CD4-positive, CD25-positive, alpha-beta regulatory T cell (primary cell): ENCODE measurements at regions not wholly inside any gene's neighbourhood (a gene's known extent, or its start where the extent isn't known, plus 50 kb on each side); places are given as distances from the start of the nearest gene placed in this dataset.

Experiments used
- ATAC-seq, 2 donors: fragments of 150-1000 bp; cut with Tn5 transposase; one replicate each; pipeline ENCODE4 v1.10.0; 2021; ENCODE audit warnings: low read depth in 2 of 2, moderate number of reproducible peaks in 2 of 2, moderate library complexity in 1 of 2
- DNase-seq, 3 donors: peaks; one replicate each; pipeline versions ENCODE4 v3.0.0 to v3.0.0-alpha.2; 2012 to 2022; ENCODE audit warnings: mixed read lengths in 1 of 3
- H3K27ac ChIP-seq: one replicate; pipeline ENCODE4 v1.7.0; 2013; ENCODE audit warnings: mild to moderate bottlenecking, low read length; ENCODE audit not compliant: insufficient read depth, poor library complexity, severe bottlenecking
- H3K27me3 ChIP-seq: one replicate; pipeline ENCODE4 v1.7.0; 2013; ENCODE audit warnings: low read length; ENCODE audit not compliant: control insufficient read depth, insufficient read depth
- H3K36me3 ChIP-seq: one replicate; pipeline ENCODE4 v1.7.0; 2013; ENCODE audit warnings: mild to moderate bottlenecking, low read length, moderate library complexity; ENCODE audit not compliant: control insufficient read depth, insufficient read depth
- H3K4me1 ChIP-seq: 2 replicates; pipeline ENCODE4 v1.7.0; 2013; ENCODE audit warnings: mild to moderate bottlenecking, low read length; ENCODE audit not compliant: insufficient read depth, control insufficient read depth, poor library complexity, severe bottlenecking
- H3K4me3 ChIP-seq: one replicate; pipeline ENCODE4 v1.7.0; 2013; ENCODE audit warnings: low read depth, mild to moderate bottlenecking, low read length, moderate library complexity
- H3K9me3 ChIP-seq, 2 experiments: 1 replicate in 1 of 2; 2 replicates in 1 of 2; pipeline ENCODE4 v1.7.0; 2013; ENCODE audit warnings: low read length in 2 of 2, mild to moderate bottlenecking in 1 of 2, moderate library complexity in 1 of 2; ENCODE audit not compliant: control insufficient read depth in 2 of 2
- H3K27ac Mint-ChIP-seq, 3 donors: one replicate each; pipeline ENCODE4 v1.8.0; 2020 to 2022; ENCODE audit warnings: mild to moderate bottlenecking in 3 of 3, mixed read lengths in 3 of 3, moderate library complexity in 2 of 3
- H3K27me3 Mint-ChIP-seq: one replicate; pipeline ENCODE4 v1.8.0; 2022; ENCODE audit warnings: mild to moderate bottlenecking, mixed read lengths
- H3K36me3 Mint-ChIP-seq: one replicate; pipeline ENCODE4 v1.8.0; 2020; ENCODE audit warnings: mixed read lengths
- H3K4me1 Mint-ChIP-seq, 4 donors: one replicate each; pipeline ENCODE4 v1.8.0; 2020 to 2022; ENCODE audit warnings: mixed read lengths in 4 of 4, mild to moderate bottlenecking in 1 of 4
- H3K4me3 Mint-ChIP-seq, 4 donors: one replicate each; pipeline ENCODE4 v1.8.0; 2020 to 2022; ENCODE audit warnings: mild to moderate bottlenecking in 4 of 4, mixed read lengths in 4 of 4, moderate library complexity in 3 of 4
- H3K9me3 Mint-ChIP-seq, 7 donors: one replicate each; pipeline ENCODE4 v1.8.0; 2020 to 2022; ENCODE audit warnings: mixed read lengths in 7 of 7, mild to moderate bottlenecking in 3 of 7, moderate library complexity in 2 of 7

DNA sequence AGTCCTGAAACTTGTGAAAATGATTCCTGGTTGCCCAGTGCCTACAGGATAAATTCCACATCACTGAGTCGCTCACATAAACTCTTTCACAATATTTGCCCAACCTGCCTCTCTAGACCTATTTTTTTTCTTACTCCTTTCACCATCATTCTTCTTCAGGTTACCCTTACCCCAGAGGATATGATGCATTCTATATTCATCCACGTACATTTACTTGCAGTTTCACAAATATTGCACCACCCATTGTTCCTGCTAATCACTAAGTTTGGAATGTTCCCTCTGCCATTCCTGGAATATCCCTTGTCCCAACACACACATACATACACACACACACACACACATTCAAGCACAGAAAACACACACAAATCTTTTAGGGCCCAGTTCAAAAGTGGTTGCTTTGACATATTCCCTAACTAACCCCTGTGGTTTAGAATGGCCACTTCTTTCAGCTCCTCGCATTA is 379.5 kb downstream of the ETS1 start:
- Mint-ChIP-seq H3K4me3 (no peak overlapping the region), H3K9me3 (peaks cover 0 to 5% (median 0%) of the 10 kb centered on the region in 7 donors), H3K27ac (no peak overlapping the region), H3K27me3 (no peaks in the 10 kb centered on the region), H3K36me3 (peaks cover 5% of the 10 kb centered on the region), H3K4me1 (no peaks in the 10 kb centered on the region)
- H3K27ac ChIP-seq: no peak overlapping the region
- H3K27me3 ChIP-seq: no peaks in the 10 kb centered on the region
- no peak for DNase-seq
- no peaks in the 10 kb centered on the region for H3K9me3 ChIP-seq
- H3K36me3 ChIP-seq: no peaks in the 10 kb centered on the region
- no peak overlapping the region for H3K4me3 ChIP-seq
- H3K4me1 ChIP-seq: no peaks in the 10 kb centered on the region
- no peak for ATAC-seq

DNA sequence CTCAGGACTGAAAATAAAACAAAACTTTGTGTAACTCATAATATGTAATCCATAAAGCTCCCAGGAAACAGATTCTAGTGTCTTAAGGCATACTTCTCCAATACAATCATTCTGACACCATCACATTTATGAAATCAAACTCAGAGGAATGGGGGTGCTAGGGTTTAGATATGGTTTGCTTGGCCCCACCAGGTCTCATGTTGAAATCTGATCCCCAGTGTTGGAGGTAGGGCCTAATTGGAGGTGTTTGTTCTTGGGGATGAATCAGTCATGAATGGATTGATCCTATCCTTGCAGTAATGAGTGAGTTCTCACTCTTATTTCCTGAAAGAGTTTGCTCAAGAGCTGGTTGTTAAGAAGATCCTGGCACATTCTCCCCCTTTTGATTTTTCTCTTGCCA is 380.9 kb downstream of the ETS1 start:
- Mint-ChIP-seq H3K36me3 (peaks cover 5% of the 10 kb centered on the region), H3K27ac (no peak overlapping the region), H3K27me3 (no peaks in the 10 kb centered on the region), H3K4me3 (no peak overlapping the region), H3K4me1 (peaks cover 0 to 2% (median 0%) of the 10 kb centered on the region in 4 donors), H3K9me3 (peaks cover 0 to 5% (median 0%) of the 10 kb centered on the region in 7 donors)
- H3K36me3 ChIP-seq: no peaks in the 10 kb centered on the region
- no peak for ATAC-seq
- H3K4me1 ChIP-seq: no peaks in the 10 kb centered on the region
- DNase-seq: no peak
- no peaks in the 10 kb centered on the region for H3K9me3 ChIP-seq
- H3K4me3 ChIP-seq: no peak overlapping the region
- H3K27ac ChIP-seq: no peak overlapping the region
- H3K27me3 ChIP-seq: no peaks in the 10 kb centered on the region

DNA sequence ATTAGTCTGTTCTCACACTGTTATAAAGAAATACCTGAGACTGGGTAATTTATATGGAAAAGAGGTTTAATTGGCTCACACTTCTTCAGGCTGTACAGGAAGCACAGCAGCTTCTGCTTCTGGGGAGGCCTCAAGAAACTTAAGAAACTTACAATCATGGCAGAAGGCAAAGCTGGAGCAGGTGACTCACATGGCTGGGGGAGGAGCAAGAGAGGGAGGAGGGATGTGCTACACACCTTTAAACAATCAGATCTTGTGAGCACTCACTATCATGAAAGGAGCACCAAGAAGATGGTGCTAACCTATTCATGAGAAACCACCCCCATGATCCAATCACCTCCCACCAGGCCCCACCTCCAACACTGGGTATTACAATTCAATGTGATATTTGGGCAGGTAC is 381.6 kb downstream of the ETS1 start:
- H3K4me1 ChIP-seq: no peaks in the 10 kb centered on the region
- DNase-seq: no peak
- peaks cover 0 to 3% (median 0%) of the 10 kb centered on the region in 4 donors for H3K4me1 Mint-ChIP-seq
- H3K36me3 Mint-ChIP-seq: peaks cover 5% of the 10 kb centered on the region
- no peaks in the 10 kb centered on the region for H3K9me3 ChIP-seq
- H3K4me3 Mint-ChIP-seq: no peak overlapping the region
- H3K27me3 Mint-ChIP-seq: no peaks in the 10 kb centered on the region
- H3K27ac ChIP-seq: no peak overlapping the region
- peaks cover 0 to 5% (median 0%) of the 10 kb centered on the region in 7 donors for H3K9me3 Mint-ChIP-seq
- no peak overlapping the region for H3K27ac Mint-ChIP-seq
- H3K27me3 ChIP-seq: no peaks in the 10 kb centered on the region
- H3K4me3 ChIP-seq: no peak overlapping the region
- no peak for ATAC-seq
- no peaks in the 10 kb centered on the region for H3K36me3 ChIP-seq

DNA sequence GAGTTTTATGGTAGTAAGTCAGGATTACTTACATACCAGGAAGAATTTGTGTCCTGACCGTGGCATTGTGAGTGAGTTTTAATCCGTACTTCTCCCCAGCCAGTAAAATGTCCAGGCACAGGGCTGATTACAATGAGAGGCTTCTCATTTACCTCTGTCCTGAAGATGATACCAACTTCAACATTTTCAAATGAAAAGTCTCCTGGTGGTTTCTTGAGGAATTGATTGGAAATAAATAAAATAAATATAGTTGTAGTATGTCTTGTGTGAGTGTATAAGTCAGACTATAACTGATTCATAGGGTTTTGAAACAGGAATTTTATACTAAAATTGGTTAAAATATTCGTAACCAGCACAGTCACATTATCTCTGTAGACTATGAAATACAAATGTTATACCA is 382.5 kb downstream of the ETS1 start:
- peaks cover 0 to 5% (median 0%) of the 10 kb centered on the region in 4 donors for H3K4me1 Mint-ChIP-seq

DNA sequence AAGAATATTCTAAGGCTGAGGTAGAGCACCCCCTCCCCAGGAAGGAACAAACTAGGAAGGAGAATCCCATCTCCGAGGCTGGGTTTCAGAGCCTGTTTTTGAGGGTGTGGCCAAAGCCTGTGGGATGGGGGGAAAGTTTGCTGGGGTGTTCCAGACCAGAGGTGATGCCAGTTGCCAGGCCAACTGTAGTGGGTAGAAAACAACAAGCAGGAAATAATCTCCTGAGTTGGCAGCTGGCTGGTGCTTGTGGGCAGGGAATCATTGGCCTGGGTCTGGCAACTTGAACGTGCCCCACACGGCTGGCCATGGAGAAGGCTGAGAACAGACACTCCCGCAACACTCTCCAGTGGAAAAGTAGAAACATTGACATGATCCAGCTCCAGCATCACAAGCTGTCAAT is 385.6 kb downstream of the ETS1 start:
- peaks cover 0 to 5% (median 0%) of the 10 kb centered on the region in 4 donors for H3K4me1 Mint-ChIP-seq
- ATAC-seq: no peak
- Histone ChIP-seq H3K27me3 (no peaks in the 10 kb centered on the region), H3K4me3 (no peak overlapping the region), H3K4me1 (no peaks in the 10 kb centered on the region), H3K9me3 (no peaks in the 10 kb centered on the region), H3K36me3 (no peaks in the 10 kb centered on the region), H3K27ac (no peak overlapping the region)
- DNase-seq: no peak
- no peak overlapping the region for H3K4me3 Mint-ChIP-seq
- H3K36me3 Mint-ChIP-seq: peaks cover 5% of the 10 kb centered on the region
- H3K9me3 Mint-ChIP-seq: peaks cover 0 to 3% (median 0%) of the 10 kb centered on the region in 7 donors
- no peaks in the 10 kb centered on the region for H3K27me3 Mint-ChIP-seq
- H3K27ac Mint-ChIP-seq: no peak overlapping the region

More for the DNA sequence above, 382.5 kb downstream of the ETS1 start:
- H3K36me3 ChIP-seq: no peaks in the 10 kb centered on the region
- no peak overlapping the region for H3K4me3 ChIP-seq
- DNase-seq: no peak
- no peaks in the 10 kb centered on the region for H3K9me3 ChIP-seq
- Mint-ChIP-seq H3K27ac (no peak overlapping the region), H3K4me3 (no peak overlapping the region), H3K36me3 (peaks cover 5% of the 10 kb centered on the region), H3K27me3 (no peaks in the 10 kb centered on the region), H3K9me3 (peaks cover 0 to 5% (median 0%) of the 10 kb centered on the region in 7 donors)
- ATAC-seq: no peak
- H3K27me3 ChIP-seq: no peaks in the 10 kb centered on the region
- no peak overlapping the region for H3K27ac ChIP-seq
- H3K4me1 ChIP-seq: no peaks in the 10 kb centered on the region

DNA sequence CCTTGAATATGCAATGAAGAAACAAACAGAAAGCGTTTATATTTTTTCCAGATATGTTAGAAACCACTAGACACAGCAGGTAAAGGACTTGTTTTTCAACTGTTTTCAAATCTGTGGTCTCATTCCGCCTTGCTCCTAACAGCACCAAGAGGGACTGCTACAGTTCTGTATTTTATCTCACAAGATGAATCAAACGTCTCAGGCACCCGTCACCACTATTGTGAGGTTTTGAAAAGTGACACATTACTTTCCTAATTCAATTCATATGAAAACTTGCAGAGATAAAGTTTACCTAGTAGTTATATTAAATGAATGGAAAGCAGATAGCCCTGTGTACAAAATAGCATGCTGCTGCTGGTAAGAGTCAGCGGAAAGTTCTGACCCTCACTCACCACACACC is 386.3 kb downstream of the ETS1 start:
- Histone ChIP-seq H3K27me3 (no peaks in the 10 kb centered on the region), H3K27ac (no peak overlapping the region), H3K36me3 (no peaks in the 10 kb centered on the region), H3K4me3 (no peak overlapping the region), H3K9me3 (no peaks in the 10 kb centered on the region), H3K4me1 (no peaks in the 10 kb centered on the region)
- DNase-seq (no peak), ATAC-seq (no peak)
- H3K27ac Mint-ChIP-seq: no peak overlapping the region
- peaks cover 1% of the 10 kb centered on the region for H3K36me3 Mint-ChIP-seq
- H3K9me3 Mint-ChIP-seq: peaks cover 0 to under 1% (median 0%) of the 10 kb centered on the region in 7 donors
- H3K27me3 Mint-ChIP-seq: no peaks in the 10 kb centered on the region
- H3K4me3 Mint-ChIP-seq: no peak overlapping the region
- peaks cover 0 to 5% (median 0%) of the 10 kb centered on the region in 4 donors for H3K4me1 Mint-ChIP-seq

DNA sequence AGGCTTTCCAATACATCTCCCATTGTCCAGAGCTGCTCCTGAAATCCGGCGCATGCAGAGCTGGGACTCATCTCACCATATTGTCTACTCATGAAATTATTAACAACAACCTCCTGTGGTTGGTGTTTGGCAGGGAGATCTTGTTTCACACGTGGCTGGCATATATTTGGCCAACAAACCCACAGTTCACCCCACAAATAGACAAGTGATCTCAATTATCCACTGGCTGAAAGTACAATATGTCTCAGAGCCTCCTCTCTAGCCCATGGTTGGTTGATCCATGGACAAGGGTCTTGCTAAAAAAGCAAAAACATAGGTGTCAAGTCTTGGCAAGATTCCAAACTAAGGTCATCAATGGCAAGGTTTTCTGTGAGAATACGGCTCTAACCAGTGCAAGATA is 386.9 kb downstream of the ETS1 start:
- H3K27ac Mint-ChIP-seq: no peak overlapping the region
- H3K27ac ChIP-seq: no peak overlapping the region
- no peaks in the 10 kb centered on the region for H3K36me3 ChIP-seq
- no peaks in the 10 kb centered on the region for H3K9me3 ChIP-seq
- ATAC-seq (no peak), DNase-seq (no peak)
- no peaks in the 10 kb centered on the region for H3K9me3 Mint-ChIP-seq
- H3K4me3 Mint-ChIP-seq: no peak overlapping the region
- H3K4me1 Mint-ChIP-seq: peaks cover 0 to 6% (median under 1%) of the 10 kb centered on the region in 4 donors
- no peak overlapping the region for H3K4me3 ChIP-seq
- H3K4me1 ChIP-seq: peaks cover under 1% of the 10 kb centered on the region
- no peaks in the 10 kb centered on the region for H3K27me3 Mint-ChIP-seq
- H3K27me3 ChIP-seq: no peaks in the 10 kb centered on the region
- no peaks in the 10 kb centered on the region for H3K36me3 Mint-ChIP-seq

DNA sequence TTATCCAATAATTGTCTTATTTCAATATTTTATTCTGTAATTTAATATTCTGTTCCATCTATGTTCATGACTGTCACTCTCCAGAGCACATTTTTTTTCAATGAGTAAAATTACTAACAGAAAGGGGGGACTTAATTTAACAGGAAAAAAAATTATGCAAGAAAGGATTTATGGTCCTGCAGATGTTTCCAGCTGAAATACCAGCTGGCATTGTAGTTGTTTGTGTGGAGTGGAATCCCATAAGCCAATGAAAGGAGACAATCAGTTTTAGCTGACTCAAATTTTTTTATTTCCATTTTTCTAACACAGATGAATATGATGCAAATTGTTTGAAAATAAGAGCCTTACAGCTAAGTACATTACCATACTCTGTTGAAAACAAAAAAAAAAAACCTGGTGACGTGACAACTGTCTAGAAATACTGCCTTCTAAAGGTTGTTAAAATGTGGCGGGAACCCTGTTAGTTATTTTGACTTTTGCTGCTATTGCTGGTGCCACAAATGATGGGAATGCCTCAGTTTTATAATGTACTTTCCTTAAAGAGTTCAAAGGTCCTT is 389.1 kb downstream of the ETS1 start:
- Mint-ChIP-seq H3K4me3 (no peak overlapping the region), H3K4me1 (peaks cover 4 to 18% (median 9%) of the 10 kb centered on the region in 4 donors), H3K36me3 (no peaks in the 10 kb centered on the region), H3K9me3 (peaks cover 0 to 1% (median 0%) of the 10 kb centered on the region in 7 donors), H3K27ac (no peak overlapping the region), H3K27me3 (no peaks in the 10 kb centered on the region)
- no peaks in the 10 kb centered on the region for H3K27me3 ChIP-seq
- no peak for ATAC-seq
- no peak overlapping the region for H3K27ac ChIP-seq
- no peaks in the 10 kb centered on the region for H3K9me3 ChIP-seq
- peaks cover 7% of the 10 kb centered on the region for H3K4me1 ChIP-seq
- no peaks in the 10 kb centered on the region for H3K36me3 ChIP-seq
- H3K4me3 ChIP-seq: no peak overlapping the region
- no peak for DNase-seq
